Adrenal gland (tissue), 9 donors: ENCODE measurements at regions not wholly inside any gene's neighbourhood (a gene's known extent, or its start where the extent isn't known, plus 50 kb on each side); places are given as distances from the start of the nearest gene placed in this dataset.

Experiments used
- DNase-seq, 7 donors: peaks; one replicate each; pipeline ENCODE4 v3.0.0-alpha.2; 2019 to 2020
- H3K27ac ChIP-seq, 5 donors: fragments of 200-600 bp; sonication (generic) in 4 of 5; 1 replicate in 3 of 5; 2 replicates in 2 of 5; pipeline versions ENCODE4 v1.5.1 to v1.8.0; 2016 to 2020; ENCODE audit warnings: mild to moderate bottlenecking in 1 of 5
- H3K27me3 ChIP-seq: fragments of 200-600 bp; 2 replicates; pipeline ENCODE4 v1.8.0; 2021
- H3K36me3 ChIP-seq, 2 donors: fragments of 200-600 bp; replicated peaks in 1 of 2; 1 replicate in 1 of 2; 2 replicates in 1 of 2; pipeline versions ENCODE4 v1.5.1 to v1.8.0; 2018 to 2022
- H3K4me1 ChIP-seq, 2 donors: fragments of 200-600 bp; replicated peaks in 1 of 2; 1 replicate in 1 of 2; 2 replicates in 1 of 2; pipeline versions ENCODE4 v1.5.1 to v1.8.0; 2018 to 2021
- H3K4me3 ChIP-seq, 4 donors: fragments of 200-600 bp; sonication (generic) in 3 of 4; one replicate each; pipeline ENCODE4 v1.5.1; 2016 to 2018
- H3K9me3 ChIP-seq, 3 donors: fragments of 200-600 bp; sonication (generic) in 1 of 3; replicated peaks in 1 of 3; 1 replicate in 2 of 3; 2 replicates in 1 of 3; pipeline versions ENCODE4 v1.5.1 to v1.8.0; 2016 to 2021
- CTCF ChIP-seq, 6 experiments: fragments of 450-650 bp in 4 of 6; fragments of 200-600 bp in 2 of 6; sonication (generic) in 1 of 6; IDR thresholded peaks; 1 replicate in 5 of 6; 2 replicates in 1 of 6; pipeline versions ENCODE4 v1.5.1 to v1.8.0; 2016 to 2021; ENCODE audit warnings: antibody characterized with exemption in 6 of 6, mild to moderate bottlenecking in 2 of 6, moderate library complexity in 1 of 6
- POLR2A ChIP-seq, 2 donors: fragments of 450-650 bp; IDR thresholded peaks; one replicate each; pipeline ENCODE4 v1.6.1; 2017; ENCODE audit warnings: antibody characterized with exemption in 2 of 2, mild to moderate bottlenecking in 2 of 2, moderate library complexity in 1 of 2
- whole genome bisulfite sequencing, 4 donors: extraction: QIAGEN DNeasy Blood & Tissue Kit in 2 of 4; methylation state at CpG; one replicate each; pipeline versions ENCODE4 v1.1.5 to v1.1.7; 2013 to 2017; 5-methylcytosine and 5-hydroxymethylcytosine counted together
- intact Hi-C, 2 donors: fragments of 100-400 bp; cut with DNase I; formaldehyde crosslinking; loops; one replicate each; pipeline versions ENCODE4 v1.14.1 to v1.15.0; 2022 to 2023
- donor health status: healthy with polysubstance abuse.
- donor health status: Bipolar disorder and iron deficiency.
- donor health status: DM: yes; HTN: yes; CAD: no.
- donor health status: DM: no; HTN: no; CAD: no.
- donor health status: DM: no; HTN: no; CAD: no.

- TF ChIP-seq POLR2A (IDR thresholded peaks at IDR 0.05) (no peak), CTCF (IDR thresholded peaks at IDR 0.05) (no peak)
- Histone ChIP-seq H3K9me3 (no peaks in the 10 kb centered on the region), H3K4me1 (no peaks in the 10 kb centered on the region), H3K27me3 (no peaks in the 10 kb centered on the region), H3K36me3 (no peaks in the 10 kb centered on the region), H3K27ac (no peak overlapping the region), H3K4me3 (no peak overlapping the region)
- WGBS, 4 donors = 94 to 97% (median 94%) methylated on average over 6 of the region's 6 CpGs
- intact Hi-C loops = no loop called here
- DNase-seq = no peak
These were observed 82.6 kb downstream of the TEX35 start for GRCh38 chr1:178595491-178595890.

GRCh38 chr1:178599087-178599486 lies 86.2 kb downstream of the TEX35 start:
- TF ChIP-seq CTCF (IDR thresholded peaks at IDR 0.05) = no peak
- no peak for TF ChIP-seq POLR2A (IDR thresholded peaks at IDR 0.05)
- Histone ChIP-seq H3K27ac (no peak overlapping the region), H3K27me3 (no peaks in the 10 kb centered on the region), H3K4me1 (no peaks in the 10 kb centered on the region), H3K36me3 (no peaks in the 10 kb centered on the region), H3K9me3 (no peaks in the 10 kb centered on the region), H3K4me3 (no peak overlapping the region)
- DNase-seq = no peak
- intact Hi-C loops = no loop called here
- 84 to 94% (median 90%) methylated on average over 3 to 4 of the region's 4 CpGs for WGBS, 4 donors

- H3K27ac ChIP-seq = no peak overlapping the region
- WGBS, 4 donors = 0 to 43% (median 27%) methylated on average over 1 of the region's 1 CpG
- no peak for TF ChIP-seq POLR2A (IDR thresholded peaks at IDR 0.05)
- TF ChIP-seq CTCF (IDR thresholded peaks at IDR 0.05) = no peak
- intact Hi-C loops = no loop called here
- H3K4me1 ChIP-seq = no peaks in the 10 kb centered on the region
- H3K36me3 ChIP-seq = no peaks in the 10 kb centered on the region
- no peaks in the 10 kb centered on the region for H3K9me3 ChIP-seq
- H3K27me3 ChIP-seq = no peaks in the 10 kb centered on the region
- no peak for DNase-seq
- no peak overlapping the region for H3K4me3 ChIP-seq
These were observed 86.8 kb downstream of the TEX35 start for GRCh38 chr1:178599745-178600144.

GRCh38 chr1:178603926-178604325 lies 91.0 kb downstream of the TEX35 start:
- Histone ChIP-seq H3K9me3 (no peaks in the 10 kb centered on the region), H3K4me1 (peaks cover 1 to 2% of the 10 kb centered on the region in 2 donors), H3K4me3 (no peak overlapping the region), H3K27me3 (no peaks in the 10 kb centered on the region), H3K27ac (no peak overlapping the region), H3K36me3 (no peaks in the 10 kb centered on the region)
- WGBS, 4 donors = 94 to 96% (median 94%) methylated on average over 5 of the region's 5 CpGs
- intact Hi-C loops = no loop called here
- DNase-seq = no peak
- TF ChIP-seq POLR2A (IDR thresholded peaks at IDR 0.05) = no peak
- no peak for TF ChIP-seq CTCF (IDR thresholded peaks at IDR 0.05)
